ENCODE measurements at regions not wholly inside any gene's neighbourhood (a gene's known extent, or its start where the extent isn't known, plus 50 kb on each side); places are given as distances from the start of the nearest gene placed in this dataset.
"Not testable (repeated sequence)": the region's sequence is repeated elsewhere in the genome, so short reads cannot be mapped to it uniquely, and the experiment has no call there.

- TF ChIP-seq CTCF (conservative IDR thresholded peaks at IDR 0.05), result no peak
- Mint-ChIP-seq H3K27me3 (no peaks in the 10 kb centered on the region), H3K9me3 (no peaks in the 10 kb centered on the region), H3K4me3 (no peak overlapping the region), H3K4me1 (ENCODE audit: unreplicated experiment) (no peaks in the 10 kb centered on the region), H3K27ac (no peak overlapping the region), H3K36me3 (no peaks in the 10 kb centered on the region)
- DNase-seq (ENCODE audit: extremely low spot score, unreplicated experiment), result no peak
These were observed 123.6 kb downstream of the ZNF248 start for GRCh38 chr10:37733822-37734221.

- no peak overlapping the region for H3K4me3 Mint-ChIP-seq
- DNase-seq (ENCODE audit: extremely low spot score, unreplicated experiment), result no peak
- TF ChIP-seq CTCF (conservative IDR thresholded peaks at IDR 0.05), result no peak
- no peaks in the 10 kb centered on the region for H3K36me3 Mint-ChIP-seq
- H3K4me1 Mint-ChIP-seq (ENCODE audit: unreplicated experiment), result no peaks in the 10 kb centered on the region
- H3K27me3 Mint-ChIP-seq, result no peaks in the 10 kb centered on the region
- no peaks in the 10 kb centered on the region for H3K9me3 Mint-ChIP-seq
- no peak overlapping the region for H3K27ac Mint-ChIP-seq
These were observed 124.7 kb downstream of the ZNF248 start for GRCh38 chr10:37732685-37733084.

DNA sequence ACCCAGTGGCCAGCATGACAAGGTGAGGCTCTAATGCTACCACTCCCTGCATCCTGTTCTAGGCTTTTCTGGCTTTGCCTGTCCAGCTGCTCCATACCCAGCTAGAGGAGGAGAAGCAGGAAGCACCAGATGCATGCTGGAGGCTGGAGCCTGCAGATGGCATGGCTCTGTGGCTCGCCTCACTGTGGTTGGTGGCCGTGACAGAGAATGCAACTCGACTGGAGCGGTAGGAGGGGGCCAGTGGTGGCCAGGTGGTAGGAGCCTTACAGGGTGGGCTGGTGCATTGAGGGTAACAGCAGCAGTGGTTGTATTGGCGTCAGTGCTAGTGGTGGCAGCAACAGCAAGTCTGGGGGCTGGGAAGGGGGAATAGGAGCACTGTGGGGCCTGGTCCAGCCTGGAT lies 128.6 kb downstream of the ZNF248 start:
- no peaks in the 10 kb centered on the region for H3K4me1 Mint-ChIP-seq (ENCODE audit: unreplicated experiment)
- TF ChIP-seq CTCF (conservative IDR thresholded peaks at IDR 0.05), result no peak
- H3K27me3 Mint-ChIP-seq, result no peaks in the 10 kb centered on the region
- no peaks in the 10 kb centered on the region for H3K36me3 Mint-ChIP-seq
- peaks cover 5% of the 10 kb centered on the region for H3K9me3 Mint-ChIP-seq
- no peak overlapping the region for H3K27ac Mint-ChIP-seq
- H3K4me3 Mint-ChIP-seq, result no peak overlapping the region
- no peak for DNase-seq (ENCODE audit: extremely low spot score, unreplicated experiment)

DNA sequence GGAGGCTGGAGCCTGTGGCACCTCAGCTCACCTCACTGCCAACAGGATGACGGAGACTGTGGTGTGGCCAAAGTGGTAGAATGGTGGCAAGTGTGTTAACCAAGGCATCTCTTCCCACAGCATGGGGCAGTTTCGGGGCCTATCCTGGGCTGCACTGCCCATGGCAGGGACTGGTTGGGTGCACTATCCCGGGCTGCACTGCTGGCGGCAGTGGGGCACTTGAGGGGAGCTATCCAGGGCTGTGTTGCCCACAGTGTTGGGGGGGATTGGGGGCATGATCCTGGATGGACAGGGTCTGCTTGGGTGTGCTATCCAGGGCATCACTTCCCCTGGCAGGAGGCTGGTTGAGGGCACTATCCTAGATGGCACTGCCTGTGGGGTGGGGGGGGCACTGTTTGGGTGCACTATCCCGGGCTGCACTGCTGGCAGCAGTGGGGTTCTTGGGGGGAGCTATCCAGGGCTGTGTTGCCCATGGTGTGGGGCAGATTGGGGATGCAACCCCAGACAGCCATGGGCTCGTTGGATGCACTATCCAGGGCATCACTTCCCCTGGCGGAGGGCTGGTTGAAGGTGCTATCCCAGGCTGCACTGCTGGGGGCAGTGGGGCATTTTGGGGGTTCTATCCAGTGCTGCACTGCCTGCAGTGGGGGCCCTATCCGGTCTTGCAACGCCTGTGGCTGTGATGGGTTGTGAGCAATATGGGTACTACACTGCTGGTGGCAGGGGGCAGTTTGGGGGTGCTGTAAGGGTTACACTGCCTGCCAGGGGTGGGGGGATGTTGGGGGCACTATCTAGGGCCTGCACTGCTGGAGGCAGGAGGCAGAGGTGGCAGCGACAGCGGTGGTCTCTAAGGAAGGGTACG lies 129.7 kb downstream of the ZNF248 start:
- H3K36me3 Mint-ChIP-seq, result no peaks in the 10 kb centered on the region
- H3K4me3 Mint-ChIP-seq, result no peak overlapping the region
- H3K27ac Mint-ChIP-seq, result no peak overlapping the region
- peaks cover 6% of the 10 kb centered on the region for H3K9me3 Mint-ChIP-seq
- H3K4me1 Mint-ChIP-seq (ENCODE audit: unreplicated experiment), result no peaks in the 10 kb centered on the region
- H3K27me3 Mint-ChIP-seq, result no peaks in the 10 kb centered on the region
- no peak for DNase-seq (ENCODE audit: extremely low spot score, unreplicated experiment)
- no peak for TF ChIP-seq CTCF (conservative IDR thresholded peaks at IDR 0.05)

GRCh38 chr10:37721100-37721499 lies 136.3 kb downstream of the ZNF248 start:
- no peaks in the 10 kb centered on the region for H3K27me3 Mint-ChIP-seq
- peaks cover 9% of the 10 kb centered on the region for H3K9me3 Mint-ChIP-seq
- no peak overlapping the region for H3K4me3 Mint-ChIP-seq
- H3K36me3 Mint-ChIP-seq, result no peaks in the 10 kb centered on the region
- no peaks in the 10 kb centered on the region for H3K4me1 Mint-ChIP-seq (ENCODE audit: unreplicated experiment)
- no peak for TF ChIP-seq CTCF (conservative IDR thresholded peaks at IDR 0.05)
- DNase-seq (ENCODE audit: extremely low spot score, unreplicated experiment), result no peak
- no peak overlapping the region for H3K27ac Mint-ChIP-seq

GRCh38 chr10:37718060-37718459 lies 139.3 kb downstream of the ZNF248 start:
- not testable (repeated sequence) for DNase-seq (ENCODE audit: extremely low spot score, unreplicated experiment); H3K9me3 Mint-ChIP-seq; H3K36me3 Mint-ChIP-seq; H3K4me3 Mint-ChIP-seq; H3K27ac Mint-ChIP-seq; H3K27me3 Mint-ChIP-seq; H3K4me1 Mint-ChIP-seq (ENCODE audit: unreplicated experiment)
